ENCODE measurements at regions not wholly inside any gene's neighbourhood (a gene's known extent, or its start where the extent isn't known, plus 50 kb on each side); places are given as distances from the start of the nearest gene placed in this dataset.

- H3K4me3 ChIP-seq (ENCODE audit: low read length), result no peak overlapping the region
- no peak for TF ChIP-seq CTCF (IDR thresholded peaks at IDR 0.05; ENCODE audit: insufficient read depth, low read depth, low read length, missing control alignments)
- DNase-seq (ENCODE audit: low read depth), result no peak
Observed at GRCh38 chr7:133132906-133133305, 51.0 kb upstream of the CHCHD3 start.

GRCh38 chr7:133134810-133135209 lies 52.9 kb upstream of the CHCHD3 start:
- no peak overlapping the region for H3K4me3 ChIP-seq (ENCODE audit: low read length)
- no peak for DNase-seq (ENCODE audit: low read depth)
- no peak for TF ChIP-seq CTCF (IDR thresholded peaks at IDR 0.05; ENCODE audit: insufficient read depth, low read depth, low read length, missing control alignments)

GRCh38 chr7:133135451-133135850 lies 53.6 kb upstream of the CHCHD3 start:
- TF ChIP-seq CTCF (IDR thresholded peaks at IDR 0.05; ENCODE audit: insufficient read depth, low read depth, low read length, missing control alignments), result no peak
- peak; percentile 43 for DNase-seq (ENCODE audit: low read depth)
- H3K4me3 ChIP-seq (ENCODE audit: low read length), result no peak overlapping the region

DNA sequence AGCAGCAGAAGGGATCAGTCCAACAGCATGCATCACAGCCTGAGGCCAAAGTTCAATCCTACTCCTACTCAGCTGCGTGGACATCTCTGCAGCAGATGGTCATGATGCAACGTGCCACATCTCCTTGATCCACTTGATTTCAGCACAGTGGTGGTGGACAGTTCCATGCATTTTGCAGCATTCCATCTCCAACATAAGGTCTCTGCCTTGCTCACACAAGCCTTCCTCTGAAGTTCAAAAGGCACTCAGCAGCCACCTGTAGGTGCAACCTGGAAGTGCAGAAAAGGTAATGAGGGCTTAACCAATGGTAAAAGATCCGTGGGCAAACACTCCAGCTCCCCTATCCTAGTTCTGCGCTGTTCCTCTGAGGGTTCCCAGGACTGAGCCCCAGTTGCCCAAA lies 57.5 kb upstream of the CHCHD3 start:
- peak; percentile 54 for DNase-seq (ENCODE audit: low read depth)
- TF ChIP-seq CTCF (IDR thresholded peaks at IDR 0.05; ENCODE audit: insufficient read depth, low read depth, low read length, missing control alignments), result peak; percentile 18
- H3K4me3 ChIP-seq (ENCODE audit: low read length), result no peak overlapping the region

GRCh38 chr7:133139801-133140200 lies 57.9 kb upstream of the CHCHD3 start:
- no peak overlapping the region for H3K4me3 ChIP-seq (ENCODE audit: low read length)
- no peak for TF ChIP-seq CTCF (IDR thresholded peaks at IDR 0.05; ENCODE audit: insufficient read depth, low read depth, low read length, missing control alignments)
- no peak for DNase-seq (ENCODE audit: low read depth)

DNA sequence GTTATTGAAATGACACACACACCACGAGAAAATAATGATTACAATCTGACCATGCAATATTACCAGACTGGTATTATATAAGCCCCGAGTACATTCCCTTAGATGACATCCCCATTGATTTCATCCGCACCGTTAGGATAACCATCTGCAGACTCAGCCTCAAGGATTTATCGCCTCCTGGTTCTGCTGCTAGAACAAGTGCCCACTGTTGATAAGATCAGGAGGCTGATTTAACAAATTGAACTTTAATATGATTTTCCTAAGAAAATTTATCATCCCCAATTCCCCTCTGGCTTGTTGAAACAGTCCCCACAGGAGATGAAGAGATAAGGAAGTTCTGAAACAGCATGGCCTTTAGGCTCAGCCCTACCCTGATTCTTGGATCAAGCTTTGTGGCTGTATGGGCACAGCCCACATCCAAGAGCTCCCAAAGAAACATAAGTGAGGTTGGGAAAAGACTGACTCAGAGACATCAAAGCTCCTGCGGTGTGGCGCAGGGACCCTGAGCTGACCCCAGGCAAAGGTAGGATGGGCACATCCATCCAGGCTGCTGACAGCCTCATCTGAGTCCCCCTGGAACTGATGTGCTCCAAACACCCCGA lies 59.2 kb upstream of the CHCHD3 start:
- no peak for TF ChIP-seq CTCF (IDR thresholded peaks at IDR 0.05; ENCODE audit: insufficient read depth, low read depth, low read length, missing control alignments)
- DNase-seq (ENCODE audit: low read depth), result no peak
- no peak overlapping the region for H3K4me3 ChIP-seq (ENCODE audit: low read length)

- DNase-seq (ENCODE audit: low read depth), result no peak
- H3K4me3 ChIP-seq (ENCODE audit: low read length), result no peak overlapping the region
- TF ChIP-seq CTCF (IDR thresholded peaks at IDR 0.05; ENCODE audit: insufficient read depth, low read depth, low read length, missing control alignments), result no peak
Observed at GRCh38 chr7:133150760-133151159, 68.9 kb upstream of the CHCHD3 start.

All from epithelial cell of esophagus (primary cell).